Fibroblast of skin of back (primary cell): ENCODE measurements at regions not wholly inside any gene's neighbourhood (a gene's known extent, or its start where the extent isn't known, plus 50 kb on each side); places are given as distances from the start of the nearest gene placed in this dataset.
A peak's percentile ranks its signal among the peaks of the same experiment; 100 is the strongest.
"Not testable (repeated sequence)": the region's sequence is repeated elsewhere in the genome, so short reads cannot be mapped to it uniquely, and the experiment has no call there.

ENCODE experiments used
- DNase-seq: peaks from one replicate; pipeline ENCODE4 v3.0.0-alpha.2; 2013

DNA sequence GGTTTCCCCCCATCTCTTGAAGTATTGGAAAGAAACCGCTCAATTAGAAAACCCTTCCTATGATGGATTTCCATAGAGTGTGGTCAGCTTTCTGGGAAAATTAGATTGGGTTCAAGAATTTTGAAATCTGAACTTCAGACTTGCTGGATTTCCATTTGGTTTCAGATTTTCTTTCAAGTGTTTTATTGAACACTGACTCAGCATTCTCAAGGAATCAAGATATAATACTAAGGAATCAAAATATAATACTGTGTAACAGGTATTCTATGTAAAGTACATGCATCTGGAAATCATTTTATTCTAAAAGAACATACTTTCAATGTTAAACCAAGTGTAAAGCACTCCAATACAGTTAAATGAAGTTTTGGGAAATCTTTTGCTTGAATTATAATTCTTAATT, 94.7 kb upstream of the CCN2 start:
- DNase-seq = no peak

GRCh38 chr6:132043148-132043547, 92.0 kb upstream of the CCN2 start:
- DNase-seq = no peak

DNA sequence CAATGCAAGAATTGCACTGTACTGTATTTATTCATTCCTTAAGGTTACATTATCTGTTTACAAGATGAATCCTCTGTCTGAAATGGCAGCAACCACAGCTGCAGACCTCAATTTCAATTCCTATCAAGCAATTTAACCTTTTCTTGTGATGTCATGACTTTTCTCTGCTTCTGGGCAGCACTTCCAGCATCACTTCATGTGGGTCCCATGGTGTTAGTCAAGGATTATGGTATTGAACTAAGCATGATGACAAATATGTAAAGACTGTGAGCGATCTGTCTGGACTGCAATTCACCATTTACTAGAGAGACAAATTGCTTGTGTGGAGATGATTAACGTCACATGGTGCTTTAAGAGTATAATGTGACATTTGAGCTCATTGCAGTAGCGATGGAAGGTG, 90.5 kb upstream of the CCN2 start:
- peak; percentile 74 for DNase-seq

DNA sequence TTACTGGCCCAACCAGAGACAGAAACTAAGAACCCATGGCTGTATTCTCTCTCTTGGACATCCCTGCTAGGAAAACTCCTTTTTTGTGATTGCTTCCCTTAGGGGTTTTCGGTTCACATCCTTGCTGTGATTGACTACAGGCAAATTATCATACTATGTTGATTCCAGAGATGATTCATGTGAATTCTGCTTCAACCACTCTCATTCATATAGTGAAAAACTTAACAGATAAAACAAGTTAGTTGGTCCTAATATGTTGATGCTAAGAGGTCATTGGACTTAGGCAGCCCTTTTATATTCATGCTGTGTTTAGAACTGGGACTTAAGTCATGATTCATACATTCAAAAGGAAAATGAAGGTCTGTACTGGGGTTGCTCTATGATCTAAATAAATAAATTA, 76.9 kb upstream of the CCN2 start:
- DNase-seq = no peak

DNA sequence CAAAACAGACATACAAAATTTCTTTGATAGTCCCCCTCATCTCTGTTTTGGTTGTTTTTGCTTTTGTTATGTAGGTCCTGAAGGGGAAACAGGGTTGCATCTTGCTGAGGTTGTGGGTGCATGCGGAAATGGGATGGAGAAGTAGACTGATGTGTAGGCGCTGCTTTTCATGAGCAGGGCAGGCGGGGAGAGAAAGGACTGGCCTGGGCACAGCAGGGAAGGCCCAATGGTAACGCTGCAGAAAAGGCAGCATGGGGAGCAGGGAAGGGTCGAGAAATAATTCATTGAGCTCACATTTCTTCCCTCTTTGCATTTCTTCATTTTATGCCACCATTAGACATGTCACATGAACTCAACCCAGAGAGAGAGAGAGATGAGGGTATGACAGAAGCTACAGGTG, 74.3 kb upstream of the CCN2 start:
- no peak for DNase-seq

- peak; percentile 28 for DNase-seq
Observed at GRCh38 chr6:132023490-132023889, 72.3 kb upstream of the CCN2 start.

- peak; percentile 54 for DNase-seq
Observed at GRCh38 chr6:132021552-132022375, 70.6 kb upstream of the CCN2 start.

GRCh38 chr6:132020918-132021317, 69.7 kb upstream of the CCN2 start:
- DNase-seq = not testable (repeated sequence)

DNA sequence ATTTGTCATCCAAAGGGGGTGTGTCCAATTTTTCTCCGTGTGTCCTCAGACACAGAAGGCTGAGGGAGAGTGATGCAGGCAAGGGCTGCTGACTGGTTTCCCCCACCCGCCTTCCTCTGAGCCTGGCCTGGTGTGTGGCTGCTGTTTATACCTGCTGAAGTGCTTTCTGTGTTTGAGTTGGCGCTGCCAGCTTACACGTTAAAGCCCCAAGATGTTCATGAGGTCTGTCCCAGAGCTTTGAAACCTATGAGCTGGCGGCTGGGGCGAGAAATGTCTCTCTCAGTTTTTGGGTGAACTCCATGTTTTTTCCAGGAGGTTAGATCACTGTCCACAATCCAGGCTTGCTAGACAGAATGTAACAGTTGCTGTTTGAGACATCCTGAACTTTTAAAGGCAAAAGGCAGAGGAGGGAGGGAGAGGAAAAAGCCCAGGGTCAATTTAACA, 69.0 kb upstream of the CCN2 start:
- no peak for DNase-seq

DNA sequence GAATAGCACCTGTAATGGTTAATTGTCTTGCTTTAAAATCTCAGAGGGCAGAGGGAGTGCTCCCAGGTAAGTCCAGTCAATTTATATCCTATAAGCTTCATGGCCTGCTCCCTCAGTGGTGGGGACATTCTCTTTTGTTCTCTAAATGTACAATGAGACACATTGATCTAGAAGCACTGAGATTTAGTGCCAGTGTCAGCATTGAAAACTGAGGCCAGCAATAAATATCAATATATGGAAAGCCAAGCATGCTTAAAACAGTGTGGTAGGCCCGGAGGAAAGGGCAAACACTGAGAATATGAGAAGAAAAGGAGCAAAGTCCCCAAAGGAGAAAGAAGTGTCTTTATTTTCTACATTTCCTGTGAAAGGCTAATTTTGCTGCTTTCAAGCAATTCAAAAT, 68.4 kb upstream of the CCN2 start:
- no peak for DNase-seq

- DNase-seq = no peak
Observed at GRCh38 chr6:132017942-132018341, 66.8 kb upstream of the CCN2 start.

DNA sequence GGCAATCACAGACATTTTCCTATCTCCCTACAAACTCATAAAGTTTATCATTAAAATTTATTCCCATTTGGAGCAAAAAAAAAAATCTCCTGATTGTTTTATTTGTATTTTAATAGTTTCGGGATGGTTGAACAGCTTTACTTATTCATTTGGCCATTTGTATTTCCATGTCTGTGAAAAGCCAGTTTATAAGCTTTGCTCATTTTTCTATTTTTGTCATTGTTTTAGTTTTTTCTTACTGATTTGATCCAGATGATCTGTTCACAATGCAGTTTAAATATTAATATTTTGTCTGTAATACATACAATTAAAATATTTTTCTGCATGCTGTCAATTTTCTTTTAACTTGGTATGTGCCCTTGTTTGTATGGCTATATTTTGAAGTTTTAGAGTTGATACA, 65.2 kb upstream of the CCN2 start:
- no peak for DNase-seq

- peak; percentile 55 for DNase-seq
Observed at GRCh38 chr6:132011582-132011981, 60.4 kb upstream of the CCN2 start.

- no peak for DNase-seq
Observed at GRCh38 chr6:132009175-132009574, 58.0 kb upstream of the CCN2 start.

- DNase-seq = peak; percentile 62
Observed at GRCh38 chr6:132007474-132008190, 56.5 kb upstream of the CCN2 start.

DNA sequence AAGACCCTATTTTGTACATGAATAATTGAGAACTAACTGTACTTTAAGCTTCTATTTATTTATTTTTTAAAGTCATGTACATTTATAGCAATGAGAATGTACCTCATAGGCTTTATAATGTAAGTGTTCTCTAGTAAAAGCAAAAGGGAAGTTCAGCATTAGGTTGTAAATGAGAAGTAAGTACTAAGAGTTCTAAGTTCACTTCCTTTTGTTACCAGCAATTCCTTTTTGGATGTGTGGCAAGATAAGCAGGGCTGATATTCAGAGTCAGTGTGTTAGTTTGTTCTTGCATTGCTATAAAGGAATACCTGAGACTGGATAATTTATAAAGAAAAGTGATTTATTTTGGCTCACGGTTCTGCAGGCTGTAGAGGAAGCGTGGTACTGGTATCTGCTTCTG, 54.0 kb upstream of the CCN2 start:
- DNase-seq = no peak

- no peak for DNase-seq
Observed at GRCh38 chr6:132004668-132005067, 53.5 kb upstream of the CCN2 start.

DNA sequence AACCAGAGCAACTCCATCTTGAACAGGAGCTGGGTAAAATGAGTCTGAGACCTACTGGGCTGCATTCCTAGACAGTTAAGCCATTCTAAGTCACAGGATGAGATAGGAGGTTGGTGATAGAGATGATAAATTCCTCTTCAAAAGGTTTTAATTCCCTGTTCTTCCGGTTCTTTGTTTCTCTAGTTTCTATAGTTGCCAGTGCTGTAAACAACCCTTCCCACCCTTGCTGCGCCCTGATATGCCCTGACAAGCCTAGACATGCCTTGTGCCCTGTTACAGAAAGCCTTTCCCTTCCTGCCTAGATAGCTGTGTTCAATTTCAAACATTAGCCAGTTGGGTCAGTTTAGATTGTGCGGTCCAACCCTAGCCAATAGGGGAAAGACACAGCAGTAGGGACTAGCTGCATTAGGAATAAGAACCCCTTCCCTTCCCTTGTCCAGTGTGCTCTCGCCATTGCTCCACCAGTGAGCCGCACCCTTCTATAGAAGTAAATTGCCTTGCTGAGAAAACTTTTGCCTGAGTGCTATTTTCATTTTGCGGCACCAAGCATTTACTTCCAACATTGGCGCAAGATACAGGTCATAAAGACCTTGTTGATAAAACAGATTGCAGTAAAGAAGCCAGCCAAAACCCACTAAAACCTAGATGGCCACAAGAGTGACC, 52.5 kb upstream of the CCN2 start:
- no peak for DNase-seq
